ENCODE measurements at regions not wholly inside any gene's neighbourhood (a gene's known extent, or its start where the extent isn't known, plus 50 kb on each side); places are given as distances from the start of the nearest gene placed in this dataset.

GRCh38 chr12:97637770-97638169 is 175.2 kb downstream of the RMST start:
- TF ChIP-seq, protein P1, sequence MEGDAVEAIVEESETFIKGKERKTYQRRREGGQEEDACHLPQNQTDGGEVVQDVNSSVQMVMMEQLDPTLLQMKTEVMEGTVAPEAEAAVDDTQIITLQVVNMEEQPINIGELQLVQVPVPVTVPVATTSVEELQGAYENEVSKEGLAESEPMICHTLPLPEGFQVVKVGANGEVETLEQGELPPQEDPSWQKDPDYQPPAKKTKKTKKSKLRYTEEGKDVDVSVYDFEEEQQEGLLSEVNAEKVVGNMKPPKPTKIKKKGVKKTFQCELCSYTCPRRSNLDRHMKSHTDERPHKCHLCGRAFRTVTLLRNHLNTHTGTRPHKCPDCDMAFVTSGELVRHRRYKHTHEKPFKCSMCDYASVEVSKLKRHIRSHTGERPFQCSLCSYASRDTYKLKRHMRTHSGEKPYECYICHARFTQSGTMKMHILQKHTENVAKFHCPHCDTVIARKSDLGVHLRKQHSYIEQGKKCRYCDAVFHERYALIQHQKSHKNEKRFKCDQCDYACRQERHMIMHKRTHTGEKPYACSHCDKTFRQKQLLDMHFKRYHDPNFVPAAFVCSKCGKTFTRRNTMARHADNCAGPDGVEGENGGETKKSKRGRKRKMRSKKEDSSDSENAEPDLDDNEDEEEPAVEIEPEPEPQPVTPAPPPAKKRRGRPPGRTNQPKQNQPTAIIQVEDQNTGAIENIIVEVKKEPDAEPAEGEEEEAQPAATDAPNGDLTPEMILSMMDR (IDR thresholded peaks at IDR 0.05) = no peak
- TF ChIP-seq EP300 (IDR thresholded peaks at IDR 0.05) (no peak), POLR2AphosphoS5 (IDR thresholded peaks at IDR 0.05) (no peak), POLR2A (IDR thresholded peaks at IDR 0.05) (no peak)
- H3K9me3 ChIP-seq = no peaks in the 10 kb centered on the region
- 76 to 91% (median 87%) methylated on average over 3 of the region's 3 CpGs for WGBS, 5 donors
- no peaks in the 10 kb centered on the region for H3K27me3 ChIP-seq
- H3K36me3 ChIP-seq = no peaks in the 10 kb centered on the region
- no peak overlapping the region for H3K4me3 ChIP-seq
- no peak overlapping the region for H3K27ac ChIP-seq
- intact Hi-C loops (cut with DNase I; ENCODE audit: low total_unique reads) = no loop called here
- no peak for DNase-seq
- no peaks in the 10 kb centered on the region for H3K4me1 ChIP-seq

DNA sequence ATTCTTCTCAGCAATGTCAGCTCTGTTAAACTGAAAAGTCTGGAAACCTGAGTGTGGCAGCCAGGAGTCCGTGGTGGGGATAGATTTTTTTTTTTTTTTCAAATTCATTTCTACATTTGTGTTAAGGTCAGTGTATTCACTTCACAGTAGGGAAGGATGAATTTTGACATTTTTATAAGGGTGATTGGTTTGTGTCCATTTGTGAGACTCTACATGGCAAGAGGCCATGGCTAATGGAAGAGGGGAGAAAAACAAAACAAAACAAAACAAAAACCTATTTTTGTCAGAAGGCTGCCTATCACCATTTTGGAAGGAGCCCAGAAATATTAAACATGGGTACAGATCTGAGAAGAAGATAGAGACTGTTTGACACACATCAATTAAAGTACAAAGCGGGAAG is 176.1 kb downstream of the RMST start:
- Histone ChIP-seq H3K27me3 (no peaks in the 10 kb centered on the region), H3K4me1 (no peaks in the 10 kb centered on the region), H3K9me3 (no peaks in the 10 kb centered on the region), H3K4me3 (no peak overlapping the region), H3K36me3 (no peaks in the 10 kb centered on the region), H3K27ac (no peak overlapping the region)
- TF ChIP-seq POLR2AphosphoS5 (IDR thresholded peaks at IDR 0.05) = no peak
- no peak for TF ChIP-seq POLR2A (IDR thresholded peaks at IDR 0.05)
- TF ChIP-seq, protein P1 (IDR thresholded peaks at IDR 0.05) = no peak
- no peak for TF ChIP-seq EP300 (IDR thresholded peaks at IDR 0.05)
- intact Hi-C loops (cut with DNase I; ENCODE audit: low total_unique reads) = no loop called here
- 83 to 86% (median 84%) methylated on average over 2 of the region's 2 CpGs for WGBS, 5 donors
- no peak for DNase-seq

GRCh38 chr12:97639702-97640101 is 177.1 kb downstream of the RMST start:
- intact Hi-C loops (cut with DNase I; ENCODE audit: low total_unique reads) = no loop called here
- H3K27me3 ChIP-seq = no peaks in the 10 kb centered on the region
- 69 to 98% (median 91%) methylated on average over 1 of the region's 1 CpG for WGBS, 5 donors
- no peak overlapping the region for H3K4me3 ChIP-seq
- no peaks in the 10 kb centered on the region for H3K4me1 ChIP-seq
- TF ChIP-seq EP300 (IDR thresholded peaks at IDR 0.05) = no peak
- no peak for TF ChIP-seq POLR2A (IDR thresholded peaks at IDR 0.05)
- H3K27ac ChIP-seq = no peak overlapping the region
- no peaks in the 10 kb centered on the region for H3K9me3 ChIP-seq
- H3K36me3 ChIP-seq = no peaks in the 10 kb centered on the region
- DNase-seq = no peak

- WGBS, 5 donors = 86 to 92% (median 90%) methylated on average over 6 of the region's 6 CpGs
Measured at GRCh38 chr12:97640826-97641225, 178.2 kb downstream of the RMST start.

DNA sequence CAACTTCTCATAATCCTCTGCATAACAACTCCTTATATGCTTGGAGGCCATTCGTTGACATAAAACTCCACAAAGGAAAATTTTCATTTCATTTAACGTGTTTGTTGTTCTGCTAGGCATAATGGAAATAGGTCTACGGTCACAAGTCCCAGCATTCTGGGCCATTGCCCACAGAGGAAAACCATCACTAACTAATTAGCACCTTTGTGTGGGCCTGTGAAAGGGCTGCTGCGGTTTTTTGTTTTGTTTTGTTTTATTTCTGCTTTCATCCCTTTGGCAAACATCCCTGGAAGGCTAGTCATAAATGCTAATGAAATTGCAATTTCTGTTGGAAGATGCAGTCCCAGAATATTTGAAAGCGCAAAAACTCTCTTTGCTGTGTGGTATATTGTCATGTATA is 180.3 kb downstream of the RMST start:
- Histone ChIP-seq H3K4me1 (no peaks in the 10 kb centered on the region), H3K27ac (no peak overlapping the region), H3K4me3 (no peak overlapping the region), H3K36me3 (no peaks in the 10 kb centered on the region), H3K27me3 (no peaks in the 10 kb centered on the region), H3K9me3 (no peaks in the 10 kb centered on the region)
- intact Hi-C loops (cut with DNase I; ENCODE audit: low total_unique reads) = no loop called here
- no peak for DNase-seq
- 76 to 83% (median 81%) methylated on average over 5 of the region's 5 CpGs for WGBS, 5 donors
- TF ChIP-seq POLR2AphosphoS5 (IDR thresholded peaks at IDR 0.05) (no peak), POLR2A (IDR thresholded peaks at IDR 0.05) (no peak), EP300 (IDR thresholded peaks at IDR 0.05) (no peak)
- TF ChIP-seq, protein P1 (IDR thresholded peaks at IDR 0.05) = no peak

More at GRCh38 chr12:97640826-97641225, 178.2 kb downstream of the RMST start:
- Histone ChIP-seq H3K27ac (no peak overlapping the region), H3K36me3 (no peaks in the 10 kb centered on the region), H3K4me3 (no peak overlapping the region), H3K4me1 (no peaks in the 10 kb centered on the region), H3K27me3 (no peaks in the 10 kb centered on the region), H3K9me3 (no peaks in the 10 kb centered on the region)
- no peak for DNase-seq
- intact Hi-C loops (cut with DNase I; ENCODE audit: low total_unique reads) = no loop called here
- TF ChIP-seq POLR2A (IDR thresholded peaks at IDR 0.05) = no peak
- TF ChIP-seq, protein P1 (IDR thresholded peaks at IDR 0.05) = no peak
- no peak for TF ChIP-seq POLR2AphosphoS5 (IDR thresholded peaks at IDR 0.05)
- no peak for TF ChIP-seq EP300 (IDR thresholded peaks at IDR 0.05)

Data from stomach (tissue), 8 donors.